ENCODE measurements at regions not wholly inside any gene's neighbourhood (a gene's known extent, or its start where the extent isn't known, plus 50 kb on each side); places are given as distances from the start of the nearest gene placed in this dataset.
"Not testable (repeated sequence)": the region's sequence is repeated elsewhere in the genome, so short reads cannot be mapped to it uniquely, and the experiment has no call there.

- Histone ChIP-seq H4K20me1 (ENCODE audit: insufficient read depth, low read length) (no peaks in the 10 kb centered on the region), H2AFZ (ENCODE audit: low read length) (no peak overlapping the region), H3K9ac (ENCODE audit: low read length) (no peak overlapping the region), H3K4me2 (ENCODE audit: low read length) (no peak overlapping the region), H3K27me3 (ENCODE audit: insufficient read depth, low read length) (no peaks in the 10 kb centered on the region), H3K4me3 (ENCODE audit: low read depth, low read length, poor library complexity, severe bottlenecking) (no peak overlapping the region), H3K9me2 (ENCODE audit: low read depth, low read length) (no peaks in the 10 kb centered on the region), H3K4me1 (ENCODE audit: insufficient read depth, low read length, severe bottlenecking) (no peaks in the 10 kb centered on the region), H3F3A (ENCODE audit: insufficient read depth, low read length) (no peaks in the 10 kb centered on the region), H3K79me2 (ENCODE audit: insufficient read depth, low read length) (no peaks in the 10 kb centered on the region), H3K27ac (ENCODE audit: low read depth, low read length, poor library complexity, severe bottlenecking) (no peak overlapping the region), H3K36me3 (ENCODE audit: insufficient read depth, low read length) (no peaks in the 10 kb centered on the region), H3K9me3 (ENCODE audit: low read length) (no peaks in the 10 kb centered on the region; the same call in 1 of the 2 replicates)
- TF ChIP-seq, protein P1, sequence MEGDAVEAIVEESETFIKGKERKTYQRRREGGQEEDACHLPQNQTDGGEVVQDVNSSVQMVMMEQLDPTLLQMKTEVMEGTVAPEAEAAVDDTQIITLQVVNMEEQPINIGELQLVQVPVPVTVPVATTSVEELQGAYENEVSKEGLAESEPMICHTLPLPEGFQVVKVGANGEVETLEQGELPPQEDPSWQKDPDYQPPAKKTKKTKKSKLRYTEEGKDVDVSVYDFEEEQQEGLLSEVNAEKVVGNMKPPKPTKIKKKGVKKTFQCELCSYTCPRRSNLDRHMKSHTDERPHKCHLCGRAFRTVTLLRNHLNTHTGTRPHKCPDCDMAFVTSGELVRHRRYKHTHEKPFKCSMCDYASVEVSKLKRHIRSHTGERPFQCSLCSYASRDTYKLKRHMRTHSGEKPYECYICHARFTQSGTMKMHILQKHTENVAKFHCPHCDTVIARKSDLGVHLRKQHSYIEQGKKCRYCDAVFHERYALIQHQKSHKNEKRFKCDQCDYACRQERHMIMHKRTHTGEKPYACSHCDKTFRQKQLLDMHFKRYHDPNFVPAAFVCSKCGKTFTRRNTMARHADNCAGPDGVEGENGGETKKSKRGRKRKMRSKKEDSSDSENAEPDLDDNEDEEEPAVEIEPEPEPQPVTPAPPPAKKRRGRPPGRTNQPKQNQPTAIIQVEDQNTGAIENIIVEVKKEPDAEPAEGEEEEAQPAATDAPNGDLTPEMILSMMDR (IDR thresholded peaks at IDR 0.05; ENCODE audit: low read length), result no peak
- TF ChIP-seq EZH2 (IDR thresholded peaks at IDR 0.05; ENCODE audit: borderline replicate concordance, low read length), result no peak
Observed at GRCh38 chr14:53399057-53399456, 245.9 kb upstream of the DDHD1 start.

GRCh38 chr14:53398616-53399015, 245.5 kb upstream of the DDHD1 start:
- no peak overlapping the region for H3K27ac ChIP-seq (ENCODE audit: low read depth, low read length, poor library complexity, severe bottlenecking)
- no peak overlapping the region for H3K9ac ChIP-seq (ENCODE audit: low read length)
- H3K36me3 ChIP-seq (ENCODE audit: insufficient read depth, low read length), result no peaks in the 10 kb centered on the region
- no peaks in the 10 kb centered on the region for H3K27me3 ChIP-seq (ENCODE audit: insufficient read depth, low read length)
- no peaks in the 10 kb centered on the region; the same call in 1 of the 2 replicates for H3K9me3 ChIP-seq (ENCODE audit: low read length)
- no peaks in the 10 kb centered on the region for H3K79me2 ChIP-seq (ENCODE audit: insufficient read depth, low read length)
- H3K4me1 ChIP-seq (ENCODE audit: insufficient read depth, low read length, severe bottlenecking), result no peaks in the 10 kb centered on the region
- H3K4me3 ChIP-seq (ENCODE audit: low read depth, low read length, poor library complexity, severe bottlenecking), result no peak overlapping the region
- H3K4me2 ChIP-seq (ENCODE audit: low read length), result no peak overlapping the region
- no peak overlapping the region for H2AFZ ChIP-seq (ENCODE audit: low read length)
- no peaks in the 10 kb centered on the region for H4K20me1 ChIP-seq (ENCODE audit: insufficient read depth, low read length)
- TF ChIP-seq EZH2 (IDR thresholded peaks at IDR 0.05; ENCODE audit: borderline replicate concordance, low read length), result no peak
- TF ChIP-seq, protein P1 (IDR thresholded peaks at IDR 0.05; ENCODE audit: low read length), result no peak
- H3F3A ChIP-seq (ENCODE audit: insufficient read depth, low read length), result no peaks in the 10 kb centered on the region
- no peaks in the 10 kb centered on the region for H3K9me2 ChIP-seq (ENCODE audit: low read depth, low read length)

- not testable (repeated sequence) for H3K79me2 ChIP-seq (ENCODE audit: insufficient read depth, low read length); H3K9me2 ChIP-seq (ENCODE audit: low read depth, low read length); H3K36me3 ChIP-seq (ENCODE audit: insufficient read depth, low read length); H3K4me3 ChIP-seq (ENCODE audit: low read depth, low read length, poor library complexity, severe bottlenecking); H3K27me3 ChIP-seq (ENCODE audit: insufficient read depth, low read length); H3K9me3 ChIP-seq (ENCODE audit: low read length); H3K4me1 ChIP-seq (ENCODE audit: insufficient read depth, low read length, severe bottlenecking); H3K4me2 ChIP-seq (ENCODE audit: low read length); H3K27ac ChIP-seq (ENCODE audit: low read depth, low read length, poor library complexity, severe bottlenecking); H3K9ac ChIP-seq (ENCODE audit: low read length); H2AFZ ChIP-seq (ENCODE audit: low read length); H4K20me1 ChIP-seq (ENCODE audit: insufficient read depth, low read length); H3F3A ChIP-seq (ENCODE audit: insufficient read depth, low read length)
Observed at GRCh38 chr14:53395267-53395666, 242.1 kb upstream of the DDHD1 start.

- Histone ChIP-seq H3K4me1 (ENCODE audit: insufficient read depth, low read length, severe bottlenecking) (no peaks in the 10 kb centered on the region), H3K36me3 (ENCODE audit: insufficient read depth, low read length) (no peaks in the 10 kb centered on the region), H3K9me2 (ENCODE audit: low read depth, low read length) (no peaks in the 10 kb centered on the region), H3K79me2 (ENCODE audit: insufficient read depth, low read length) (no peaks in the 10 kb centered on the region), H3K27me3 (ENCODE audit: insufficient read depth, low read length) (no peaks in the 10 kb centered on the region), H3K9me3 (ENCODE audit: low read length) (no peaks in the 10 kb centered on the region; the same call in 1 of the 2 replicates), H3K9ac (ENCODE audit: low read length) (no peak overlapping the region), H3K4me3 (ENCODE audit: low read depth, low read length, poor library complexity, severe bottlenecking) (no peak overlapping the region), H3K27ac (ENCODE audit: low read depth, low read length, poor library complexity, severe bottlenecking) (no peak overlapping the region), H4K20me1 (ENCODE audit: insufficient read depth, low read length) (no peaks in the 10 kb centered on the region), H3F3A (ENCODE audit: insufficient read depth, low read length) (no peaks in the 10 kb centered on the region), H3K4me2 (ENCODE audit: low read length) (no peak overlapping the region), H2AFZ (ENCODE audit: low read length) (no peak overlapping the region)
- TF ChIP-seq EZH2 (IDR thresholded peaks at IDR 0.05; ENCODE audit: borderline replicate concordance, low read length), result no peak
- TF ChIP-seq, protein P1 (IDR thresholded peaks at IDR 0.05; ENCODE audit: low read length), result no peak
Observed at GRCh38 chr14:53391631-53392285, 238.6 kb upstream of the DDHD1 start.
